NCI-H1092 (cell line): ENCODE measurements at regions not wholly inside any gene's neighbourhood (a gene's known extent, or its start where the extent isn't known, plus 50 kb on each side); places are given as distances from the start of the nearest gene placed in this dataset.

Source experiments
- DNase-seq: peaks from one replicate; lab custom pipeline; 2025; lab: John Stamatoyannopoulos, UW

DNA sequence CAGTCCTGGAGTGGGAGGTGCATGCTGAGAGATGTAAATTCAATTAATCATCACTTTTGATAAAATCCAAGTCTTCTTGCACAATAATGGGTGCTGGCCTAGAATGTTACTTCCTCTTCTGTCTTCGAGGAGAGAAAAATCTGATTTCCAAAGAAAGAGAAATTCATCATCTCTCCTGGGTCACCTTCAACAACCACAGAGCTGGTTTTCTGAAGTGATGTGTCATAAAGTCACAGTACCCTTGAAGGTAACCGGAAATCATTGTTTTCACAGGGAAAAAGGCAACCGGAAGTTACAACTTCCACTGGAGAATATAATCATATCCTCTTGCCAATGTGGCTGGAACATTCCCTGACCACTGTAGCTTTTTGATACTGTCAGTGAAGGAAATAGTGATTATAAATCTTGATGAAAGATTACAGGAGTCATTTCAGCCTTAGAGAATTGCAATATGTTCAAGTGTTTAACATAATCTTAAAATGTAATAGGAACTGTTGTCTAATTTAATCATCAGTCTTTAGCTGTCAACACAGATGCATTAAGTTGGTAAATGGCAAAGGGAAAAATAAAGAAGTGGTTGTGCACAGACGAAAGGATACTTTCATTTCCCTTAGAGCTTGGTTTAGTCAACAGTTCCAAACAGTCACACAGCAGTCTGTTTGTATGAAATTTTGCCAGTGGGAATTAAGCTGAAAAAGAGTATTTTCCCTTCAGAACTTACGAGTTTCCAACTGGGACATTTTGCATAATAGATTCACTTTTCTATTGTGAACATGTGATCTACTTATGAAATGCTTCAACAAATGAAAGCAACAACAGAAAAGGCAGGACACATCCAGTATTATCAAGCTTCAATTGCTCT lies 106.5 kb upstream of the SLC4A7 start:
- DNase-seq: no peak

DNA sequence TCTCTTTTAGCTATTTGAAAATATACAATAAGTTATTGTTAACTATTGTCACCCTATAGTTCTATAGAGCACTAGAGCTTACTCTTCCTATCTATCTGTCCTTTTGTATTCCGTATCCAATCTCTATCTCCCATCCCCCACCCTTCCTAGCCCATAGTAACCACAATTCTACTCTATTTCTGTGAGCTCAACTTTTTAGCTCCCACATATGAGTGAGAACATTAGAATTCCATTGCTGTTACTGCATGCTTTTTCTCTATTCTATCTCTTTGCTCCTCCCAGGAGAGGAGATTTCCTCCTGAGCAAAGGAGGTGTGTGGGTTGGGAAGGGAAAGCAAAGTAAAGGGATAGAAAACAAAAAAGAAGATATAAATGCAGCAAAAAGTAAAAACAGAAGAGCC lies 105.6 kb upstream of the SLC4A7 start:
- no peak for DNase-seq

DNA sequence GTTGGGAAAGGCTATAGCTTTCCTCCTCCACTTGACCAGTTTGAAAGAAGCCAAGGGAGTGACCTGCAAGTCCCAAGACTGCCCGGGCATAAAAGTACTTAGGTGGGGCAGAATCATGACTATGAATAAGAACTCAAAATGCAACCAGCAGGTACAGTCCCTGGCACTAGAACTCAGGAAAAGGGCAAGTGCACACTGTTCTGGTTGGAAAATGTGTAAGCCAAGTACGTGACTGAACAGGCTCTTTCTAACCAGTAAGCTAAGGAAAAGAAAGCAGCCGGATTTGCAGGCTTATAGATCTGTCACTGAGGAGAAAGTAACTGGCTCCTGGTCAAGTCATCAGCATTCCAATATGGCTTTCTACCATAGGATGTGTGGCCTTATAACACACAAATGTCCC lies 101.2 kb upstream of the SLC4A7 start:
- DNase-seq: no peak

DNA sequence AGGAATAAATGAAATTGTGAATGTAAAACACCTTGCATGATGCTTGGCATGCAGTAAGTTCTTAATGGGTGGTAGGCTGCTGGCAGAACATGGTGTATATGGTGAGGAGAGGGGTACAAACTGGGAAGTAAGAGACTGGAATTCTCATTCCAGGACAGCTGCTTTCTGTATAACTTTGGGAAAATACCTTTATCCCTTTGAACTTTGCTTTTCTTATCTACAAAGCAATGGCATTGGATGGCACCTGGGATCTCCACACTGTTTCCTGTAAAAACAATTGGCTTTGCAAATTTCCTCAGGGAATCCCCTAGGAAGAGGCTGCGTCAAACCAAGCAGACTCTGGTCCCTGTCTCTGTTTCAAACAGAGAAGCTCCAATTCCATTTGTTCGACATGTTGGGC lies 100.7 kb upstream of the SLC4A7 start:
- no peak for DNase-seq

DNA sequence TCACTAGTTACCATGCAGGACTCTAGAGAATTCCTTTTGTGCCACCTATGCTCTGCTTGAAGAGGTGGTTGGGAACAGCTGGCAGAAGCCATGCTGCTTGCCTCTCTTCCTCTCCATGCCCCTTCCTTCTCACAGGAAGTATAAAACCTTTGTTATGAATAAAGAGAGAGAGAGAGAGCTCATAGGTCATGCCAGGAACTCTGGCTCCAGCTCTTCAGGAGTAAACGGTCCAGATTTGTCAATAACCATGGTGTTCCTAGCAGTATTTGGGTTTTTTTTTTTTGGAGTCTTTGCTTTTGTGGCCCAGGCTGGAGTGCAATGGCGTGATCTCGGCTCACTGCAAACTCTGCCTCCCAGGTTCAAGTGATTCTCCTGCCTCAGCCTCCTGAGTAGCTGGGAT lies 97.7 kb upstream of the SLC4A7 start:
- no peak for DNase-seq

DNA sequence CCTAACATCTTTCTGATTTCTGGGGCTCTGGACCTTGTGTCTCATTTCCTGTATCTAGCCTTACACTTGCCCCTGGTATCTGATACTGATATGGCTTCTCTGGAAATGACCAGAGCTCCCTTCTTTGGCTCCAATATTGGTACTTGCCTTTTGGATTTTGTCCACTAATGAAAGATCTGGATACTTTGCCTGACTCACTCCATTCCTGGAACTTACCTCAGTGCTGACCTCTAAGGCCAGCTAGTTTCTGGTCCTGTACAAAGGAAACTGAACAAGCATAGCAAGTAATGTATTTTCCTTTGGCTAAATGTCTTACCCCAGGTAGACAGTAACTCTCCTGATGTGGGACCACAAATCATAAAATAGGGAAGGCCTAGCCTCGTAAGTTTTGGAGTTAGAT lies 93.8 kb upstream of the SLC4A7 start:
- no peak for DNase-seq

DNA sequence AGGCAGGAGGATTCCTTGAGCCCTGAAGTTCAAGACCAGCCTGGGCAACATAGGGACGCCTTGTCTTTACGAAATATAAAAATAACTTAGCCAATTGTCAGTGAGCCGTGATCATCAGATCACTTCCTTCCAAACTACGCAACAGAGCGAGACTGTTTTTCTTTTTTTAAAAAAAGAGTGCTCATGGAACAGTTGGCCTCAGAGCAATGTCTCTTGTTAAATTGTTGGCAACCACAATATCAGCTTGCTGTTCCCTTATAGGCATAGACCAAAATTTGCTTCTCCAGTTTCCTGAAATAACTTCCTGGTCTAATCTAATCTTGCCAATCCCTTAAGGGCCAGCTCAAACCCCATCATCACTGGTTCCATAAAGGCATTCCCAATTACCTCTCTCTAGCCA lies 93.3 kb upstream of the SLC4A7 start:
- DNase-seq: no peak

DNA sequence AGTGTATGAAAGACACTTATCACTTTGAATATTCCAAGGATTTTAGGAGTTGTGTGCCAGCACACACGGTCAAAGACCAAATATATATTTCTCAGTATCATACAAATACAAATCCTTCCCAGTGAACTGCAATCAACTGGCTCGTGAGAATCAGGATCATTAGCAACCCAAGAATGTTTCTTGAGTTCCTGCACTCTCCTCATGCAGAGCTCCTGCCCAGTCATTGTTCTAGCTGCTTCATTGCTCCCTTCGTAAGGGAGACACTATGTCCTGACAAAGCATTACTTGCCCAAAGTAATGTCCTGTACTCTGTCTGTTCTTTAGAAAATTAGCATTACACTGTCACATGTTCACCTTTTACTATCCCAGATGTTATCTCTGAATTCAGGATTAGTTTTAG lies 92.0 kb upstream of the SLC4A7 start:
- DNase-seq: no peak

DNA sequence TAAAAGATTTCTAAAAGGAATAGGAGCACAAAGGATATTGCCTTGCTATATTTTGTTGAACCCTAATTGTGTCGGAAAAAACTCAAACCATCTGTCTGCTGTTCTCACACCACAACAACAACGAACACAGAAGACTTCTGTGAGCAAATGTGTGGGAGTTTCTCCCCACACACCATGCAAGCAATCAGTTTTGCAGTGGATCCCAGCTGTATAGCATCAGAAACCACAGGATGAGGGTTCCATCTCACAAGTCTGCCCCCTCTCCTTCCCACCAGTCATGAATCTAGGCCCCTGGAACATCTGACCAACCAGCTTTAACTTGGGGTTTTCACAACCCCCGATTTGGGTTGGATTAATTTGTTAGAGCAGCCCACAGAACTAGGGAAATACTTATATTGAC lies 91.3 kb upstream of the SLC4A7 start:
- no peak for DNase-seq

DNA sequence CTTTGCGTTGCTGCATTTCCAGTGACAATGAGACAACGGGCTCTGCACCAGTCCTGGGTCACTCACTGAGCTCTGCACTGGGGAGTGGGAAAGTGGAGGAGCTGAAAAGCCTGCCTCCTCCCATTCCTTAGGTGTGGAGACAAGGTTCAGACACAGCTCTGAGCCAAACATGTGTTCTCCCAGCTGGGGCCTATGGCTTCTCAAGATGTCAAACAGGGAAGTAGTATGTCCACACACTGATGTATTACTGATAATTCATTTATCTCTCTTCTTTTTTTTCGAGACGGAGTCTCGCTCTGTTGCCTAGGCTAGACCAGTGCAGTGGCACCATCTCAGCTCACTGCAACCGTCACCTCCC lies 90.2 kb upstream of the SLC4A7 start:
- DNase-seq: no peak

DNA sequence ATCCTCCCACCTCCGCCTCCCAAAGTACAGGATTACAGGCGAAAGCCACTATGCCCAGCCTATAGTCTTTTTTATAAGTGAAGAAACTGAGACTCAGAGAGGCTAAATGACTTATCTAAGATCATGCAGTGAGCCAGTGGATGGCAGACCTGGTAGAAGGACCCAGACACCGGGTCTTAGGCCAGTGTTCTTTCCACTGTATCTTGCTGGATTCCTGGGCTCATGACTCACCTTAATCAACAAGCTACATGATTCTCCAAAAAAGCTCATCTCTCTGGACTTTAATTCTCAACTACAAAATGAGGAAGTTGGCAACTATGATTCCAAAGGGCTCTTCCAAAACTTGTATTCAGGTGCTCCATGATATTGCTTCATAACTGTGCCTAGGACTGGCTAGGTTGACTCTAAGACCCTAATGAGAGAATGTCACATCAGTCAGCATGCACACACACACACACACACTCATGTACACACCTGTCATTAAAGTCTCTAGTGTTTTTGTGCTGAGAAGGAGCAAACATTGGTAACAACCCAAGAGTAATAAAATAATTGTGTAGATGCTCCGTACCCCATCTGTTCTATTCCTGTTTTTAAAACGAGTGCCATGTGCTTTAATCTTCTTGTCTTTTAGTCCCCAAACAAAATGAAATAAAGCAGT lies 89.7 kb upstream of the SLC4A7 start:
- DNase-seq: no peak

DNA sequence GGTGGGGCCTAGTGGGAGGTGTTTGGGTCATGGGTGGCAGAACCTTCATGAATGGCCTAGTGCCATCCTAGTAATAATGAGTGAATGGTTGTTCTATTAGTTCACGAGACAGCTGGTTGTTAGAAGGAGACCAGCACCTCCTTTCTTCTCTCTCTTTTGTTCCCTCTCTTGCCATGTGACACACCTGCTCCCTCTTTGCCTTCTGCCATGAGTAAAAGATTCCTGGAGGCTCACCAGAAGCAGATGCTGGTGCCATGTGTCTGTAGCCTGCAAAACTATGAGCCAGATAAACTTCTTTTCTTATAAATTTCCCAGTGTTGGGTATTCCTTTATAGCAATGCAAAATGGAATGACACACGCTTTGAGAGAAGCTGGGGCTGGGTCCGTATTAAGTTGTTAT lies 89.0 kb upstream of the SLC4A7 start:
- DNase-seq: no peak

DNA sequence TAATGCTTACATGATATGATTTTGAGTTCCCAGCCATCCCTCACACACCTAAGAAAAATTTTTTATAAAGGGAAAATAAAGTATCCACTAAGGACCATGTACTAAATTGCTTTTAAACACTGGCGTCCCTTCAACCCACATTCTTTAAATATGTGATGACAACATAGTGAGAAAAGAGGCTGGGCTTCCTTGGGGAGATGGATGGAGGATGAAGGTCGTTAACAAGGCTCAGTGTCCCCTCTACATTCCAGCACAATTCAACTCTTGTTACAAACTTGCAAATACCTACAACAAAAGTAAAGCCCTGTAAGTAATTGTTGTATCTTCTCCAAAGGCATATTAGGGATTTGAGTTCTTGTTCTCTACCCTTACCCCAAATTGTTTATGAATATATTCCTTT lies 87.2 kb upstream of the SLC4A7 start:
- no peak for DNase-seq

DNA sequence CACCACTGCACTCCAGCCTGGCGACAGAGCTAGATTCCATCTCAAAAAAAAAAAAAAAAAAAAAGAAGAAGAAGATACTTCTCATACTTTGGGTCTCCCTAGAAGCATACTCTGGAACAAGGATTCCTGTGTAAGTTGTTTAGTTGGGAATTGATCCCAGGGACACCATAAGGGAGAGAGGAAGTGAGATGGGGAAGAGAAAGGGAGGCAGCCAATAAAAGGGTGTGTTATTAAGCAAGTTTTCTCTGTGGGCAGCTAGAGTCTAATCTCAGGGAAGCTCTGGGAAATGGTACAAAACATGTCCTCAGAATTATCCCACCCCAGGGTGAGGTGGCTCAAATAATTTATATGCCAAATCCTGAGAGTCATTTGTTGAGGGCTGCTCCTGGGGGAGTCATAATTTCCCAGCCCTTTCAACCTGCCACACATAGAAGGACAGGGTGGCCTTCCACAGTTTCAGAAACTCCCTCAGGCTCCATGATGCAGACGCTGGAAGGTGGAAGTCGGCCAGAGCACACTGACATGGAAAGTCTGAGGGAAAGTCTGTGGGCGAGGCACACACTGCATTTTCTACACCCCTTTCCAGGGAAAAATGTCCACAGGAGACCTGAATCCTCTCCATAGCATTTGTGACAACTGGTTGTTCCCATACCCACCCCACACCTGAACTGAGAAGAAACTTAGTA lies 86.4 kb upstream of the SLC4A7 start:
- DNase-seq: no peak

DNA sequence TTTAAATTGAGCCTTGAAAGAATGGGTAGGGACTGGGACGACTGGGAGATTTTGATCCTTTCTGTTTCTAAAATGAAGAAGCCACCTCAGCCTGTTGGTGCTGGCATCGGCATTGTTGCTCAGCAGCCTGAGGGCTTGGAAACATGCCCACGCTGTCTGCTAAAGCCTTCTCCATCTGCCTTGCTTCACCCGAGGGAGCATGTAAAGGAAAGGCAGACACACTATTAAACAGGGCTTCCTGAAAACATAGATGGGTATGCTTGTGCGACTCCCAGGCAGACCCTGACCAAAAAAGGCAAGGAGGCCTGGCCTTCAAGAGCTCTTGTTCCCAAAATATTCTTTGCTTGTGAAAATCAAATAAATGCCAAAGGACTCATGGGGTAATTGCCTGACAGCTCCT lies 84.2 kb upstream of the SLC4A7 start:
- peak; percentile 40 for DNase-seq

DNA sequence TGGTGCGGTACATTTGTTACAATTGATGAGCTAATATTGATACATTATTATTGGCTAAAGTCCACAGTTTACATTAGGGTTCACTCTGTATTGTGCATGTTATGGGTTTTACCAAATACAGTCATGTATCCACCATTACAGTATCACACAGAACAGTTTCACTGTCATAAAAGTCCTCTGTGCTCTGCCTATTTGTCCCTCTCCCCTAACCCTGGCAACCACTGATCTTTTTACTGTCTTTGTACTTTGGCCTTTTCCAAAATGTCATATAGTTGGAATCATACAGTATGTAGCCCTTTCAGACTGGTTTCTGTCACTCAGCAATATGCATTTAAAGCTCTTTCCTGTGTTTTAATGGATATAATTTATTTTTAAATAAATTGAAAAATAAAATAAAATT lies 83.1 kb upstream of the SLC4A7 start:
- no peak for DNase-seq

DNA sequence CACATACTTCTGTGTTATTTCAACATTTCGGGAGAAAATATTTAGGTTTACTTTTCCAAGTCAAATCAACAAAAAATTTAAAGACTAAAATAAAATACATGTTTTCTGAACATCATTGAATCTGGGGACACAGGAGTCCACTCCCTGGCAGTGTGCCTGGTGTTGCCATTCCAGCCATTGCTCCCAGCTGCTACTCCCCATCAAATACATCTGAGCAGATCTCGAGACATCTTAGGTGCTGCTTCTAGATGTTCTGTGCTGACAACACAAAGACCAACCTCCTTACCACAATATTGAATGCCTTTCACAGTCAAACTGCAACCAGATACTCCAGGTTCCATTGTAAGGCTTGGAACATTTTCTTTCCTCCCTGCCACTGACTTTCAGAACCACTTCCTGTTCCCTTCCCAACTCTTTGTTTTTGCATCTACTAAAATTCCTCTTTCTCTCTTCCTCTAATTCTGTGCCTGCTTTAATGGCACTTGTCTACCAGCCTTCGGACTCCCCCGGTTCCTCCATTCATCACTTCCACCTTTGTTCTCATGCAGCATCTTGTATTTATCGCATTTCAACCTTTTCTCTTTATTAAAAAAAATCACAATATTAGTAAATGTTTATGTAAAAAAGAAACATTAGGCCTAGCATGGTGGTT lies 81.1 kb upstream of the SLC4A7 start:
- no peak for DNase-seq

DNA sequence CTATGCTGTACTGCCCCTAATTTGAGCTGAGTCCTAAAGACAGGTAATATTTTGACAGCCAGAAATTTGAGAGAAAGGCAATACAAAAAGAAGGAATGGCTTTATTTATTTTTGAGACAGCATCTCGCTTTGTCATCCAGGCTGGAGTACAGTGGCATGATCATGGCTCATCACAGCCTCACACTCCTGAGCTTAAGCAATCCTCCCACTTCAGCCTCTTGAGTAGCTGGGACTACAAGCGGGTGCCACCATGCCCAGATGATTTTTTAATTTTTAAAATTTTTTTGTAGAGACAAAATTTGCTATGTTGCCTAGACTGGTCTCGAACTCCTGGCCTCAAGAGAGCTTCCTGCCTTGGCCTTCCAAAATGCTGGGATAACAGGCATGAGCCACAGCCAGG lies 77.4 kb upstream of the SLC4A7 start:
- no peak for DNase-seq

DNA sequence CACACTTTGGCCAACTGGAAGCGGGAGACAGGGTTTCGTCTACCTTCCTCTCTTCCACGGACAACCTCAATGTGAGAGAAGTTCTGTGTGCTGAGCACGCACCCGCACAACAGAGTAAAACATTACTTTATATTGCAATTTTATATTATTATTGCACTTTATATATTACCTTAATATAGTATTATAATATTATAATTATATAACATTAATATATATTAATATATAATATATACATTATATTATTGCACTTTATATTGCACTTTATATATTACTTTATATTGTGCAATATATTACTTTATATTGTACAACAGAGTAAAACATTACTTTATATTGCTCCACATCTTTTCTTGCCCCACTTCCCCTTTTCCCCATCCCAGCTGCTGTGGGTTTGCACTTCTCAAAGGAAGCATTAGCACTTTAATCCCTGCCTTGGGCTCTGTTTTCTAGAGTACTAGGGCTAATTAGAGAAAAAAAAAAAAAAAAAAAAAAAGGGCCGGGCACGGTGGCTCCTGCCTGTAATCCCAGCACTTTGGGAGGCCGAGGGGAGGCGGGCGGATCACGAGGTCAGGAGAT lies 76.4 kb upstream of the SLC4A7 start:
- DNase-seq: no peak

DNA sequence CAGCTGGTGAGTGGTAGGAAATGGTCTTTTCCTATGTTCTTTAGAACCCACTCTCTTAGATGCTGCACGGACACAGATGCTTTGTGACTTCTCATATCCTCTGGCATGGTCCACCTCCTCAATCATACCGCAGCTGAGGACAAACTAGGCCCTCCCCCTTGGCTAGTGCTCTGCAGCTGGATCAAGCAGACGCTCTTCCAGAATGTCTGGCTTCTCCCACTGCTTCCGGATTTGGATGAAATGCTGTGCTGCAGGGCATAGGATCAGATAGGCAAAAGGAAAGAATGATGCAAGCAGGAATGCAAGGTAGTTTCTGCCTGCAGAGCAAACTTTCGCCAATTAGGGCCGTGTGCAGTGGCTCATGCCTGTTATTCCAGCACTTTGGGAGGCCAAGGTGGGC lies 75.7 kb upstream of the SLC4A7 start:
- no peak for DNase-seq

DNA sequence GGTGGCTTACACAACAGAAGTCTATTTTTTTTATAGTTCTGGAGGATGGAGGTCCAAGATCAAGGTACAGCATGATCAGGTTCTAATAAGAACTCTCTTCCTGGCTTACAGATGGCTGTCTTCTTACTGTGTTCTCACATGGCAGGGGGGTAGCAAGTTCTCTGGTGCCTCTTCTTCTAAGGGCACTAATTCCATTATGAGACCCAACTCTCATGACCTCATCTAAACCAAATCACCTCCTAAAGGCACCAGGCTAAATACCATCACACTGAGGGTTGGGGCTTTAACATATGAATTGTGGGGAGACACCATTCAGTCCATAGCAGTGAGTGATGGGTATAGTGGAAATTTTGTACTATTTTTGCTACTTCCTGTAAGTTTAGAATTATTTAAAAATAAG lies 75.2 kb upstream of the SLC4A7 start:
- no peak for DNase-seq

DNA sequence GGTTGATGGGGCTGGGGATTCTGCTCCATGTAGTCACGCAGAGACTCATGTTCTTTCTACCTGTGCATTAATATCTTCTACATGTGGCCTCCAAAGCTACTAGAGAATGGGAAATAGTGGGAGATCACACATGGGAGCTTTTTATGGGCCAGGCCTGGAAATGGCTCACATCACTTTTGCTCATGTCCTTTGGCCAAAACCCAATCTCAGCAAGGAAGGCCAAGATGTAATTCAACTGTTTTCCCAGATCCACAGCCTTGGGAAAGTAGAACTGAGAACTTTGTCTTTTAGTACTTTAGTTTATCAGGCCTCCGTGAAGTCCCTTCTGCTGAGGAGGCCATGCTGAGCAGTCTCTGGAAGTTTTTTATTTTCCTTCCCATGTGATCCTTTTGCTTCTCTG lies 73.2 kb upstream of the SLC4A7 start:
- DNase-seq: no peak

DNA sequence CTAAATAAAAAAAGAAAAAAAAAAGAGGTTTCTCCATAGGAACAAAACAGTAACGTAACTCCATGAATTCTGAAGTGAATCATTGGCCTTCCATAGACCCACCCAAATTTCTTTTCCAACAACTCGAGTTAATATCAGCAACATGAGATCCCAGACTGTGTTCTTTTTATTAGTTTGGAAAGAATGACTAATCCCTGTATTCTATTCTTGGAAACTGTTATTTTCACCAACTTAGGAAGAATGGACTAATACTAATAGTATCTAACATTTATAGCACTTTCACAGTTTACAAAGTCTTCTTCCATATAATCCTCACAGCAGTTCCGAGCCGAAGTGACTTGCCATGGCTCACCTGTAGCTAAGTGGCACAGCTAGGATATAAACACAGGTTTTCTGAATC lies 72.7 kb upstream of the SLC4A7 start:
- DNase-seq: no peak
